ENCODE measurements at regions not wholly inside any gene's neighbourhood (a gene's known extent, or its start where the extent isn't known, plus 50 kb on each side); places are given as distances from the start of the nearest gene placed in this dataset.

- Mint-ChIP-seq H3K4me1 (no peaks in the 10 kb centered on the region), H3K27me3 (no peaks in the 10 kb centered on the region), H3K9me3 (ENCODE audit: low read depth) (no peaks in the 10 kb centered on the region), H3K4me3 (no peak overlapping the region), H3K27ac (no peak overlapping the region), H3K36me3 (ENCODE audit: low read depth) (no peaks in the 10 kb centered on the region)
- CTCF ChIA-PET, result no interaction called here
- intact Hi-C loops (cut with DNase I, micrococcal nuclease), result no loop called here
- ATAC-seq, result no peak
- no peak for DNase-seq
- POLR2A ChIA-PET, result no interaction called here
These were observed 648.6 kb downstream of the COL12A1 start for GRCh38 chr6:74557236-74557635.

GRCh38 chr6:74554041-74554440 lies 651.8 kb downstream of the COL12A1 start:
- Mint-ChIP-seq H3K27me3 (no peaks in the 10 kb centered on the region), H3K9me3 (ENCODE audit: low read depth) (no peaks in the 10 kb centered on the region), H3K4me1 (no peaks in the 10 kb centered on the region), H3K27ac (no peak overlapping the region), H3K4me3 (no peak overlapping the region), H3K36me3 (ENCODE audit: low read depth) (no peaks in the 10 kb centered on the region)
- no peak for ATAC-seq
- intact Hi-C loops (cut with DNase I, micrococcal nuclease), result no loop called here
- no peak for DNase-seq
- CTCF ChIA-PET, result interaction anchor here (0.8 kb wide), 1 partner anchor 10 kb away, joined by 3 read pairs; no protein-coding TSS in a partner anchor
- POLR2A ChIA-PET, result no interaction called here

- ATAC-seq (no peak), DNase-seq (no peak)
- Mint-ChIP-seq H3K27me3 (no peaks in the 10 kb centered on the region), H3K9me3 (ENCODE audit: low read depth) (no peaks in the 10 kb centered on the region), H3K4me1 (no peaks in the 10 kb centered on the region), H3K27ac (no peak overlapping the region), H3K4me3 (no peak overlapping the region), H3K36me3 (ENCODE audit: low read depth) (no peaks in the 10 kb centered on the region)
- POLR2A ChIA-PET, result no interaction called here
- CTCF ChIA-PET, result no interaction called here
- intact Hi-C loops (cut with DNase I, micrococcal nuclease), result no loop called here
These were observed 654.0 kb downstream of the COL12A1 start for GRCh38 chr6:74551896-74552295.

- ATAC-seq (no peak), DNase-seq (no peak)
- H3K9me3 Mint-ChIP-seq (ENCODE audit: low read depth), result no peaks in the 10 kb centered on the region
- intact Hi-C loops (cut with DNase I, micrococcal nuclease), result no loop called here
- H3K4me3 Mint-ChIP-seq, result no peak overlapping the region
- ChIA-PET POLR2A (no interaction called here), CTCF (no interaction called here)
- H3K4me1 Mint-ChIP-seq, result no peaks in the 10 kb centered on the region
- H3K36me3 Mint-ChIP-seq (ENCODE audit: low read depth), result no peaks in the 10 kb centered on the region
- H3K27me3 Mint-ChIP-seq, result no peaks in the 10 kb centered on the region
- no peak overlapping the region for H3K27ac Mint-ChIP-seq
These were observed 655.0 kb downstream of the COL12A1 start for GRCh38 chr6:74550821-74551220.

GRCh38 chr6:74549746-74550145 lies 656.1 kb downstream of the COL12A1 start:
- Mint-ChIP-seq H3K4me3 (no peak overlapping the region), H3K27ac (no peak overlapping the region), H3K36me3 (ENCODE audit: low read depth) (no peaks in the 10 kb centered on the region), H3K9me3 (ENCODE audit: low read depth) (no peaks in the 10 kb centered on the region), H3K27me3 (no peaks in the 10 kb centered on the region), H3K4me1 (no peaks in the 10 kb centered on the region)
- DNase-seq, result no peak
- ChIA-PET POLR2A (no interaction called here), CTCF (no interaction called here)
- intact Hi-C loops (cut with DNase I, micrococcal nuclease), result no loop called here
- ATAC-seq, result no peak

- POLR2A ChIA-PET, result interaction anchor here (0.7 kb wide), 1 partner anchor 32 kb away, joined by 3 read pairs; no protein-coding TSS in a partner anchor
- DNase-seq, result no peak
- H3K27me3 Mint-ChIP-seq, result no peaks in the 10 kb centered on the region
- peaks cover 3% of the 10 kb centered on the region for H3K9me3 Mint-ChIP-seq (ENCODE audit: low read depth)
- intact Hi-C loops (cut with DNase I, micrococcal nuclease), result no loop called here
- no peak overlapping the region for H3K4me3 Mint-ChIP-seq
- no peaks in the 10 kb centered on the region for H3K4me1 Mint-ChIP-seq
- no peak overlapping the region for H3K27ac Mint-ChIP-seq
- CTCF ChIA-PET, result no interaction called here
- no peaks in the 10 kb centered on the region for H3K36me3 Mint-ChIP-seq (ENCODE audit: low read depth)
- ATAC-seq, result no peak
These were observed 671.2 kb downstream of the COL12A1 start for GRCh38 chr6:74534465-74535211.

GRCh38 chr6:74519163-74519562 lies 686.7 kb downstream of the COL12A1 start:
- POLR2A ChIA-PET, result no interaction called here
- no peak overlapping the region for H3K4me3 Mint-ChIP-seq
- ATAC-seq (no peak), DNase-seq (no peak)
- intact Hi-C loops (cut with DNase I, micrococcal nuclease), result no loop called here
- no peaks in the 10 kb centered on the region for H3K36me3 Mint-ChIP-seq (ENCODE audit: low read depth)
- H3K9me3 Mint-ChIP-seq (ENCODE audit: low read depth), result peaks cover 2% of the 10 kb centered on the region
- H3K4me1 Mint-ChIP-seq, result no peaks in the 10 kb centered on the region
- H3K27ac Mint-ChIP-seq, result no peak overlapping the region
- no peaks in the 10 kb centered on the region for H3K27me3 Mint-ChIP-seq
- CTCF ChIA-PET, result interaction anchor here (0.6 kb wide), 1 partner anchor 15 kb away, joined by 3 read pairs; no protein-coding TSS in a partner anchor

- Mint-ChIP-seq H3K9me3 (ENCODE audit: low read depth) (peaks cover 2% of the 10 kb centered on the region), H3K4me1 (no peaks in the 10 kb centered on the region), H3K4me3 (no peak overlapping the region), H3K27me3 (no peaks in the 10 kb centered on the region), H3K27ac (no peak overlapping the region), H3K36me3 (ENCODE audit: low read depth) (no peaks in the 10 kb centered on the region)
- no peak for DNase-seq
- POLR2A ChIA-PET, result no interaction called here
- CTCF ChIA-PET, result no interaction called here
- intact Hi-C loops (cut with DNase I, micrococcal nuclease), result no loop called here
- no peak for ATAC-seq
These were observed 687.8 kb downstream of the COL12A1 start for GRCh38 chr6:74518035-74518434.

GRCh38 chr6:74510878-74511277 lies 695.0 kb downstream of the COL12A1 start:
- CTCF ChIA-PET, result no interaction called here
- peaks cover 15% of the 10 kb centered on the region for H3K9me3 Mint-ChIP-seq (ENCODE audit: low read depth)
- no peaks in the 10 kb centered on the region for H3K27me3 Mint-ChIP-seq
- H3K4me1 Mint-ChIP-seq, result no peaks in the 10 kb centered on the region
- no peak overlapping the region for H3K27ac Mint-ChIP-seq
- ATAC-seq, result no peak
- no peak overlapping the region for H3K4me3 Mint-ChIP-seq
- POLR2A ChIA-PET, result no interaction called here
- DNase-seq, result no peak
- intact Hi-C loops (cut with DNase I, micrococcal nuclease), result no loop called here
- H3K36me3 Mint-ChIP-seq (ENCODE audit: low read depth), result no peaks in the 10 kb centered on the region

- intact Hi-C loops (cut with DNase I, micrococcal nuclease), result no loop called here
- Mint-ChIP-seq H3K36me3 (ENCODE audit: low read depth) (peaks cover 4% of the 10 kb centered on the region), H3K4me3 (no peak overlapping the region), H3K27ac (no peak overlapping the region), H3K27me3 (no peaks in the 10 kb centered on the region), H3K9me3 (ENCODE audit: low read depth) (peaks cover 27% of the 10 kb centered on the region), H3K4me1 (no peaks in the 10 kb centered on the region)
- ATAC-seq (no peak), DNase-seq (no peak)
- ChIA-PET CTCF (interaction anchor here (0.8 kb wide), 1 partner anchor 696 kb away, joined by 3 read pairs; no protein-coding TSS in a partner anchor), POLR2A (no interaction called here)
These were observed 698.2 kb downstream of the COL12A1 start for GRCh38 chr6:74507649-74508048.

- CTCF ChIA-PET, result interaction anchor here (0.6 kb wide), 1 partner anchor 33 kb away, joined by 3 read pairs; no protein-coding TSS in a partner anchor
- no peak overlapping the region for H3K27ac Mint-ChIP-seq
These were observed 700.5 kb downstream of the COL12A1 start for GRCh38 chr6:74505391-74505790.

GRCh38 chr6:74504941-74505340 lies 700.9 kb downstream of the COL12A1 start:
- no peak overlapping the region for H3K4me3 Mint-ChIP-seq
- H3K9me3 Mint-ChIP-seq (ENCODE audit: low read depth), result peaks cover 25% of the 10 kb centered on the region
- intact Hi-C loops (cut with DNase I, micrococcal nuclease), result no loop called here
- POLR2A ChIA-PET, result no interaction called here
- peaks cover 4% of the 10 kb centered on the region for H3K36me3 Mint-ChIP-seq (ENCODE audit: low read depth)
- no peak overlapping the region for H3K27ac Mint-ChIP-seq
- DNase-seq (no peak), ATAC-seq (no peak)
- no peaks in the 10 kb centered on the region for H3K4me1 Mint-ChIP-seq
- CTCF ChIA-PET, result interaction anchor here (0.6 kb wide), 1 partner anchor 33 kb away, joined by 3 read pairs; no protein-coding TSS in a partner anchor
- no peaks in the 10 kb centered on the region for H3K27me3 Mint-ChIP-seq

More at GRCh38 chr6:74505391-74505790, 700.5 kb downstream of the COL12A1 start:
- no peaks in the 10 kb centered on the region for H3K27me3 Mint-ChIP-seq
- H3K4me1 Mint-ChIP-seq, result no peaks in the 10 kb centered on the region
- POLR2A ChIA-PET, result no interaction called here
- H3K9me3 Mint-ChIP-seq (ENCODE audit: low read depth), result peaks cover 25% of the 10 kb centered on the region
- ATAC-seq, result no peak
- intact Hi-C loops (cut with DNase I, micrococcal nuclease), result no loop called here
- no peak overlapping the region for H3K4me3 Mint-ChIP-seq
- DNase-seq, result no peak
- peaks cover 4% of the 10 kb centered on the region for H3K36me3 Mint-ChIP-seq (ENCODE audit: low read depth)

All from activated CD4-positive, alpha-beta T cell treated with anti-CD3 and anti-CD28 coated beads for 36 hours (primary cell).